Liver (tissue), 8 donors: ENCODE measurements at regions not wholly inside any gene's neighbourhood (a gene's known extent, or its start where the extent isn't known, plus 50 kb on each side); places are given as distances from the start of the nearest gene placed in this dataset.

Experiments used
- DNase-seq: peaks from one replicate; pipeline ENCODE4 v3.0.0-alpha.2; 2017; ENCODE audit warnings: low spot score
- H3K27ac ChIP-seq, 2 donors: one replicate each; pipeline ENCODE4 v1.7.0; 2013; ENCODE audit warnings: inconsistent platforms in 2 of 2, low read length in 2 of 2, control low read depth in 1 of 2, low read depth in 1 of 2, mild to moderate bottlenecking in 1 of 2
- H3K27me3 ChIP-seq, 4 donors: one replicate each; pipeline versions ENCODE4 v1.6.1 to v1.7.0; 2013; ENCODE audit warnings: low read length in 3 of 4, inconsistent platforms in 1 of 4, mild to moderate bottlenecking in 1 of 4, moderate library complexity in 1 of 4; ENCODE audit not compliant: control insufficient read depth in 4 of 4, insufficient read depth in 4 of 4
- H3K36me3 ChIP-seq, 4 donors: one replicate each; pipeline versions ENCODE4 v1.6.1 to v1.7.0; 2013; ENCODE audit warnings: low read length in 3 of 4, mild to moderate bottlenecking in 3 of 4, low read depth in 1 of 4, moderate library complexity in 1 of 4; ENCODE audit not compliant: control insufficient read depth in 4 of 4, insufficient read depth in 3 of 4
- H3K4me1 ChIP-seq, 4 donors: one replicate each; pipeline versions ENCODE4 v1.6.1 to v1.7.0; 2013; ENCODE audit warnings: low read length in 3 of 4, mild to moderate bottlenecking in 3 of 4, moderate library complexity in 1 of 4; ENCODE audit not compliant: control insufficient read depth in 4 of 4, insufficient read depth in 4 of 4
- H3K4me3 ChIP-seq, 3 donors: one replicate each; pipeline versions ENCODE4 v1.6.1 to v1.7.0; 2013; ENCODE audit warnings: low read length in 3 of 3, control low read depth in 1 of 3, low read depth in 1 of 3, mild to moderate bottlenecking in 1 of 3
- H3K9ac ChIP-seq, 2 donors: one replicate each; pipeline ENCODE4 v1.7.0; 2013; ENCODE audit warnings: low read length in 2 of 2, mild to moderate bottlenecking in 2 of 2, moderate library complexity in 2 of 2, control low read depth in 1 of 2, low read depth in 1 of 2
- H3K9me3 ChIP-seq, 4 donors: one replicate each; pipeline versions ENCODE4 v1.6.1 to v1.7.0; 2013; ENCODE audit warnings: low read length in 3 of 4; ENCODE audit not compliant: control insufficient read depth in 4 of 4
- ATF3 ChIP-seq: IDR thresholded peaks from 2 replicates; pipeline ENCODE4 v1.6.1; 2016; ENCODE audit warnings: antibody characterized with exemption
- CTCF ChIP-seq: fragments of 150-350 bp; IDR thresholded peaks from 2 replicates; pipeline ENCODE4 v1.5.1; 2017; ENCODE audit warnings: improper control_type of control experiment, low read depth, low read length; ENCODE audit not compliant: missing input control
- EGR1 ChIP-seq, 2 donors: IDR thresholded peaks; 2 replicates each; pipeline ENCODE4 v1.6.1; 2016 to 2018; ENCODE audit warnings: antibody characterized with exemption in 2 of 2, low read depth in 2 of 2
- FOXA2 ChIP-seq: IDR thresholded peaks from 2 replicates; pipeline ENCODE4 v1.6.1; 2016; ENCODE audit warnings: antibody characterized with exemption
- HNF4A ChIP-seq, 2 donors: conservative IDR thresholded peaks; 2 replicates each; pipeline ENCODE4 v1.6.1; 2016; ENCODE audit warnings: antibody characterized with exemption in 2 of 2, mild to moderate bottlenecking in 2 of 2
- JUND ChIP-seq, 2 donors: IDR thresholded peaks; 2 replicates each; pipeline ENCODE4 v1.6.1; 2016; ENCODE audit warnings: antibody characterized with exemption in 2 of 2
- MAX ChIP-seq: IDR thresholded peaks from 2 replicates; pipeline ENCODE4 v1.6.1; 2016; ENCODE audit warnings: antibody characterized with exemption
- NR2F2 ChIP-seq: IDR thresholded peaks from 2 replicates; pipeline ENCODE4 v1.6.1; 2016; ENCODE audit warnings: antibody characterized with exemption
- REST ChIP-seq: IDR thresholded peaks from 2 replicates; pipeline ENCODE4 v1.6.1; 2016; ENCODE audit warnings: antibody characterized with exemption, mild to moderate bottlenecking
- RXRA ChIP-seq, 2 donors: IDR thresholded peaks; 2 replicates each; pipeline ENCODE4 v1.6.1; 2017 to 2018; ENCODE audit warnings: antibody characterized with exemption in 2 of 2, mild to moderate bottlenecking in 1 of 2
- SP1 ChIP-seq: IDR thresholded peaks from 2 replicates; pipeline ENCODE4 v1.6.1; 2018; ENCODE audit warnings: antibody characterized with exemption, mild to moderate bottlenecking
- YY1 ChIP-seq: IDR thresholded peaks from 2 replicates; pipeline ENCODE4 v1.6.1; 2016; ENCODE audit warnings: antibody characterized with exemption, mild to moderate bottlenecking
- WGBS: extraction: QIAGEN DNeasy Blood & Tissue Kit; methylation state at CpG from one replicate; pipeline ENCODE4 v1.1.7; 2013; 5-methylcytosine and 5-hydroxymethylcytosine counted together
- donor health status: healthy.
- donor health status: healthy.
- donor health status: healthy.
- donor health status: healthy.
- donor health status: healthy.

- no peak overlapping the region for H3K4me3 ChIP-seq
- no peak for DNase-seq
- no peak overlapping the region for H3K9ac ChIP-seq
- H3K27me3 ChIP-seq = no peaks in the 10 kb centered on the region
- H3K36me3 ChIP-seq = no peaks in the 10 kb centered on the region
- H3K27ac ChIP-seq = no peak overlapping the region
- peaks cover 0 to 9% (median 0%) of the 10 kb centered on the region in 4 donors for H3K9me3 ChIP-seq
- 97% methylated on average over 16 of the region's 16 CpGs for WGBS
- TF ChIP-seq NR2F2 (no peak), YY1 (no peak), CTCF (no peak), ATF3 (no peak), SP1 (no peak), FOXA2 (no peak), RXRA (IDR thresholded peaks at IDR 0.05) (no peak), EGR1 (IDR thresholded peaks at IDR 0.05; ENCODE audit: low read depth in 2 of 2) (no peak), REST (no peak), HNF4A (conservative IDR thresholded peaks at IDR 0.05) (no peak), MAX (no peak), JUND (IDR thresholded peaks at IDR 0.05) (no peak)
- H3K4me1 ChIP-seq = peaks cover 0 to 11% (median 4%) of the 10 kb centered on the region in 4 donors
Observed at GRCh38 chr10:131802156-131802915, 98.5 kb upstream of the PPP2R2D start.

- no peak for DNase-seq
Observed at GRCh38 chr10:131802996-131803395, 97.8 kb upstream of the PPP2R2D start.

More at GRCh38 chr10:131802996-131803395, 97.8 kb upstream of the PPP2R2D start:
- no peak overlapping the region for H3K4me3 ChIP-seq
- WGBS = 85% methylated on average over 13 of the region's 13 CpGs
- TF ChIP-seq REST (no peak), SP1 (no peak)
- H3K36me3 ChIP-seq = no peaks in the 10 kb centered on the region
- peaks cover 0 to 11% (median 4%) of the 10 kb centered on the region in 4 donors for H3K4me1 ChIP-seq
- H3K9ac ChIP-seq = no peak overlapping the region
- H3K27me3 ChIP-seq = no peaks in the 10 kb centered on the region
- no peak overlapping the region for H3K27ac ChIP-seq
- H3K9me3 ChIP-seq = peaks cover 0 to 7% (median 0%) of the 10 kb centered on the region in 4 donors
